PC-9 (cell line): ENCODE measurements at regions not wholly inside any gene's neighbourhood (a gene's known extent, or its start where the extent isn't known, plus 50 kb on each side); places are given as distances from the start of the nearest gene placed in this dataset.

Experiments used
- BruUV-seq: library from RNA; stranded (reverse); fragments of 400-500 nt; replicated peaks from 2 replicates; lab custom pipeline; 2021; lab: Mats Ljungman, UMichigan
- CTCF ChIA-PET: fragments of 300-600 bp; sonication (Branson Sonifier 250); formaldehyde crosslinking; loops from one replicate; lab custom pipeline; 2022; ENCODE audit warnings: antibody characterized with exemption; lab: Charles Lee
- POLR2A ChIA-PET: fragments of 300-600 bp; sonication (Branson Sonifier 250); formaldehyde crosslinking; loops from one replicate; lab custom pipeline; 2022; ENCODE audit warnings: antibody characterized with exemption; ENCODE audit not compliant: unreplicated experiment; lab: Charles Lee
- DNase-seq, 2 experiments: peaks; one replicate each; pipeline versions ENCODE4 v3.0.0 to v3.0.0-alpha.2; 2015 to 2022; ENCODE audit warnings: mixed read lengths in 1 of 2
- H2AFZ ChIP-seq: fragments of 200-600 bp; sonication (generic); 2 replicates; pipeline ENCODE4 v1.8.1; 2017; ENCODE audit warnings: antibody characterized with exemption
- H3F3A ChIP-seq: fragments of 200-600 bp; sonication (generic); 2 replicates; pipeline ENCODE4 v1.8.1; 2017; ENCODE audit warnings: antibody characterized with exemption, mild to moderate bottlenecking, low read depth; ENCODE audit not compliant: insufficient read depth
- H3K27ac ChIP-seq: fragments of 200-600 bp; sonication (generic); 2 replicates; pipeline ENCODE4 v1.6.1; 2016; ENCODE audit warnings: mixed run types
- H3K27me3 ChIP-seq: fragments of 200-600 bp; sonication (generic); 2 replicates; pipeline ENCODE4 v1.6.1; 2016; ENCODE audit warnings: low read depth, mixed run types; ENCODE audit not compliant: insufficient read depth
- H3K36me3 ChIP-seq: fragments of 200-600 bp; sonication (generic); 2 replicates; pipeline ENCODE4 v1.6.1; 2016; ENCODE audit warnings: low read depth, mixed run types
- H3K4me1 ChIP-seq: fragments of 200-600 bp; sonication (generic); replicated peaks from 2 replicates; pipeline ENCODE4 v1.6.1; 2016; ENCODE audit warnings: mixed run types; ENCODE audit not compliant: insufficient read depth
- H3K4me2 ChIP-seq: fragments of 200-600 bp; sonication (generic); 2 replicates; pipeline ENCODE4 v1.6.1; 2017; ENCODE audit warnings: mixed run types
- H3K4me3 ChIP-seq: fragments of 200-600 bp; sonication (generic); 2 replicates; pipeline ENCODE4 v1.6.1; 2016; ENCODE audit warnings: mixed run types
- H3K79me2 ChIP-seq: fragments of 200-600 bp; sonication (generic); 2 replicates; pipeline ENCODE4 v1.6.1; 2017; ENCODE audit warnings: low read depth, mixed run types
- H3K9me2 ChIP-seq: fragments of 200-600 bp; sonication (generic); 2 replicates; pipeline ENCODE4 v1.8.1; 2017; ENCODE audit warnings: mild to moderate bottlenecking; ENCODE audit not compliant: insufficient read depth
- H3K9me3 ChIP-seq: fragments of 200-600 bp; sonication (generic); 2 replicates; pipeline ENCODE4 v1.8.1; 2016; ENCODE audit warnings: low read depth; ENCODE audit not compliant: insufficient read depth
- H4K20me1 ChIP-seq: fragments of 200-600 bp; sonication (generic); 2 replicates; pipeline ENCODE4 v1.8.1; 2017; ENCODE audit not compliant: insufficient read depth
- CTCF ChIP-seq: fragments of 200-600 bp; sonication (generic); conservative IDR thresholded peaks from 2 replicates; pipeline ENCODE4 v1.6.1; 2017; ENCODE audit warnings: mixed run types, antibody characterized with exemption, mild to moderate bottlenecking, moderate library complexity
- EZH2 ChIP-seq: fragments of 200-600 bp; sonication (generic); IDR thresholded peaks from 2 replicates; pipeline ENCODE4 v1.8.0; 2017; ENCODE audit warnings: antibody characterized with exemption, low read depth
- intact Hi-C: fragments of 100-400 bp; cut with micrococcal nuclease; formaldehyde crosslinking; loops from one replicate; pipeline ENCODE4 v1.10.0; 2022; ENCODE audit not compliant: unreplicated experiment

- Histone ChIP-seq H3K36me3 (no peaks in the 10 kb centered on the region), H3K79me2 (no peaks in the 10 kb centered on the region), H3K27me3 (no peaks in the 10 kb centered on the region), H3K4me1 (peaks cover 10% of the 10 kb centered on the region), H4K20me1 (no peaks in the 10 kb centered on the region), H3K27ac (no peak overlapping the region), H3K9me2 (no peaks in the 10 kb centered on the region), H3F3A (peaks cover 16% of the 10 kb centered on the region; the same call in 1 of the 2 replicates), H2AFZ (no peak overlapping the region), H3K4me3 (no peak overlapping the region), H3K4me2 (no peak overlapping the region), H3K9me3 (no peaks in the 10 kb centered on the region)
- no TSS peak for BruUV-seq
- ChIA-PET POLR2A (no interaction called here), CTCF (no interaction called here)
- TF ChIP-seq CTCF, result no peak
- DNase-seq, result no peak
- intact Hi-C loops, result no loop called here
Measured at GRCh38 chr22:27634043-27634740, 167.4 kb downstream of the MN1 start.

DNA sequence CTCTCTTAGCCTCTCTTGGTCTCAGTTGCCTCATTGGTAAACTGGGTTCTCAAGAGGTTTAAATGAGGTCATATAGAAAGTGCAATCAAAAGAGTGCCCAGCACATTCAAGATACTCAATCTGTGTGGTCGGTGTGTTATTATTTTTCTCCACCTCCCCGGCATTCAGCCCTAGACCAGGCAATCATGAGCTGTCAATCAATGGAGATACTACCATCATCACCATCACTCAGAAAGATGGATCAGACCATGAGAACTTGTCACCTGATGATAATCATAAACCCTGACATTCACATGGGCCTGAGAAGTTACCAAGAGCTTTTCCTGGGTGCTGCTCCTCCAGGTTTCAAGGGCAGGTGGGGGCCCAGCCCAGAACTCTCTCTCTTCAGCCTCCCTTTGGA, 166.1 kb downstream of the MN1 start:
- no peak for TF ChIP-seq EZH2
- no peak for TF ChIP-seq CTCF
- POLR2A ChIA-PET, result no interaction called here
- Histone ChIP-seq H4K20me1 (no peaks in the 10 kb centered on the region), H3K36me3 (no peaks in the 10 kb centered on the region), H3K27ac (no peak overlapping the region), H3K4me3 (no peak overlapping the region), H3K79me2 (no peaks in the 10 kb centered on the region), H3K9me2 (no peaks in the 10 kb centered on the region), H3K4me1 (no peaks in the 10 kb centered on the region), H3K9me3 (no peaks in the 10 kb centered on the region), H2AFZ (no peak overlapping the region), H3K4me2 (no peak overlapping the region), H3K27me3 (no peaks in the 10 kb centered on the region), H3F3A (peaks cover 7% of the 10 kb centered on the region; the same call in 1 of the 2 replicates)
- no peak for DNase-seq
- CTCF ChIA-PET, result no interaction called here
- no TSS peak for BruUV-seq
- intact Hi-C loops, result no loop called here

DNA sequence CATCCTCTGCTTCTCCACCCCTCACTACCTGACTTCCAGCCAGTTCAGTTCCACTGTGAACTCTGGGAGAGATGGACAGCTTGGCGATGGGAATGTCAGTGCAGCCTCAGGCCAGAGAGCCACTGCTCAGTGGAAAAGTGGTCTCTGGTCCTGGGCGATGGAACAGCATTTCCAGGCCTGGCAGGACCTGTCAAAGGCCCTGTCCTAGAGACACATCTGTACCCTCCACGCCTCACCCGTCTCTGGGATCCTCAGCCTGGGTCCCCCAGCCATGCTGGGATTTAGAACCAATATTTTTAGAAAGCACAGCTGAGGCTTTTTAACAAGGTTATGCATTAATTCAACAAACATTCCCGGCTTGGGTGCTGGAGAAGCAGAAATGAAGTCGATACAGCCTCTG, 165.7 kb downstream of the MN1 start:
- Histone ChIP-seq H3K4me1 (no peaks in the 10 kb centered on the region), H3K4me2 (no peak overlapping the region), H3K9me3 (no peaks in the 10 kb centered on the region), H3K4me3 (no peak overlapping the region), H3K27ac (no peak overlapping the region), H3K27me3 (no peaks in the 10 kb centered on the region), H3K9me2 (no peaks in the 10 kb centered on the region), H2AFZ (no peak overlapping the region), H3K36me3 (no peaks in the 10 kb centered on the region), H4K20me1 (no peaks in the 10 kb centered on the region), H3K79me2 (no peaks in the 10 kb centered on the region), H3F3A (peaks cover 7% of the 10 kb centered on the region; the same call in 1 of the 2 replicates)
- POLR2A ChIA-PET, result no interaction called here
- no TSS peak for BruUV-seq
- DNase-seq, result no peak
- intact Hi-C loops, result no loop called here
- TF ChIP-seq EZH2, result no peak
- CTCF ChIA-PET, result no interaction called here
